MM.1S (cell line): ENCODE measurements at regions not wholly inside any gene's neighbourhood (a gene's known extent, or its start where the extent isn't known, plus 50 kb on each side); places are given as distances from the start of the nearest gene placed in this dataset.

Experiments
- DNase-seq: peaks from one replicate; pipeline ENCODE4 v3.0.0-alpha.2; 2015
- H2AFZ ChIP-seq: fragments of 300-600 bp; sonication (generic); 2 replicates; pipeline ENCODE4 v1.6.0; 2016; ENCODE audit warnings: antibody characterized with exemption, low read length
- H3F3A ChIP-seq: fragments of 300-600 bp; sonication (generic); 2 replicates; pipeline ENCODE4 v1.6.1; 2016; ENCODE audit warnings: mild to moderate bottlenecking, antibody characterized with exemption, low read length, moderate library complexity, mixed read lengths; ENCODE audit not compliant: insufficient read depth
- H3K27ac ChIP-seq: fragments of 300-600 bp; sonication (generic); 2 replicates; pipeline ENCODE4 v1.5.1; 2016; ENCODE audit warnings: mild to moderate bottlenecking, low read length
- H3K27me3 ChIP-seq: fragments of 300-600 bp; sonication (generic); replicated peaks from 2 replicates; pipeline ENCODE4 v1.6.0; 2016; ENCODE audit warnings: low read length; ENCODE audit not compliant: insufficient read depth
- H3K36me3 ChIP-seq: fragments of 300-600 bp; sonication (generic); replicated peaks from 2 replicates; pipeline ENCODE4 v1.6.1; 2016; ENCODE audit warnings: mild to moderate bottlenecking, low read length, mixed read lengths; ENCODE audit not compliant: insufficient read depth
- H3K4me1 ChIP-seq: fragments of 300-600 bp; sonication (generic); 2 replicates; pipeline ENCODE4 v1.6.1; 2016; ENCODE audit warnings: low read length, mixed read lengths
- H3K4me2 ChIP-seq: fragments of 300-600 bp; sonication (generic); 2 replicates; pipeline ENCODE4 v1.6.0; 2016; ENCODE audit warnings: low read depth, low read length
- H3K4me3 ChIP-seq: fragments of 300-600 bp; sonication (generic); 2 replicates; pipeline ENCODE4 v1.5.1; 2016; ENCODE audit warnings: low read length, mixed read lengths
- H3K79me2 ChIP-seq: fragments of 300-600 bp; sonication (generic); 2 replicates; pipeline ENCODE4 v1.6.1; 2016; ENCODE audit warnings: mixed run types, low read length, mixed read lengths
- H3K9ac ChIP-seq: fragments of 300-600 bp; sonication (generic); 2 replicates; pipeline ENCODE4 v1.6.1; 2016; ENCODE audit warnings: low read length, mixed read lengths
- H3K9me2 ChIP-seq: fragments of 300-600 bp; sonication (generic); replicated peaks from 2 replicates; pipeline ENCODE4 v1.6.1; 2016; ENCODE audit warnings: mild to moderate bottlenecking, low read length, mixed read lengths; ENCODE audit not compliant: insufficient read depth
- H3K9me3 ChIP-seq: fragments of 300-600 bp; sonication (generic); replicated peaks from 2 replicates; pipeline ENCODE4 v1.6.1; 2016; ENCODE audit warnings: mild to moderate bottlenecking, low read length, mixed read lengths; ENCODE audit not compliant: insufficient read depth
- H4K20me1 ChIP-seq: fragments of 300-600 bp; sonication (generic); 2 replicates; pipeline ENCODE4 v1.6.1; 2016; ENCODE audit warnings: mild to moderate bottlenecking, low read length, moderate library complexity, mixed read lengths; ENCODE audit not compliant: insufficient read depth
- EZH2 ChIP-seq: fragments of 300-600 bp; sonication (generic); optimal IDR thresholded peaks from 2 replicates; pipeline ENCODE3; 2017; ENCODE audit warnings: low read depth, mild to moderate bottlenecking, antibody characterized with exemption, low read length, mixed read lengths
- EZH2phosphoT487 ChIP-seq: fragments of 300-600 bp; sonication (generic); IDR thresholded peaks from 2 replicates; pipeline ENCODE4 v1.6.1; 2018; ENCODE audit warnings: antibody characterized with exemption, low read length
- TF ChIP-seq, protein P1 (sequence below): fragments of 300-600 bp; sonication (generic); IDR thresholded peaks from 2 replicates; pipeline ENCODE4 v1.5.1; 2016; ENCODE audit warnings: antibody characterized with exemption, low read length, mixed read lengths

DNA sequence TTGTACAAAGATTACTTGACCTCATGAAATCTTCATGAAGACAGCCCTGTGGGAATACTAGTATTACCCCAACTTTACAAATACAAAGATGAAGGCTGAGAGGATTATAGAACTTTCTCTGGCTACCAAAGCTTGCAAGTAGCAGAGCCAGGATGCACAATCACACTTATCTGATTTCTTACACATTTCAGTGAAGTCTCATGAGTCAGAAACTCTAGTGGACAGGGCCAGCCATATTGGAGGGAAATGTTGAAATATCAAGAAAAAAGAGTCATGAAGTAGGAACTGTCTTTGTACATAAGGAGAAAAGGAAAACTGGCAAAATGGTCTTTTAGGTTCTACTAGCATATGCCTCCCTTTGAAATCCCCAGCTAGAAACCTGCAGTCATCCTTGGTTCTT lies 369.6 kb upstream of the WWC1 start:
- no peak overlapping the region for H3K9ac ChIP-seq
- TF ChIP-seq EZH2 (no peak), EZH2phosphoT487 (no peak)
- TF ChIP-seq, protein P1, sequence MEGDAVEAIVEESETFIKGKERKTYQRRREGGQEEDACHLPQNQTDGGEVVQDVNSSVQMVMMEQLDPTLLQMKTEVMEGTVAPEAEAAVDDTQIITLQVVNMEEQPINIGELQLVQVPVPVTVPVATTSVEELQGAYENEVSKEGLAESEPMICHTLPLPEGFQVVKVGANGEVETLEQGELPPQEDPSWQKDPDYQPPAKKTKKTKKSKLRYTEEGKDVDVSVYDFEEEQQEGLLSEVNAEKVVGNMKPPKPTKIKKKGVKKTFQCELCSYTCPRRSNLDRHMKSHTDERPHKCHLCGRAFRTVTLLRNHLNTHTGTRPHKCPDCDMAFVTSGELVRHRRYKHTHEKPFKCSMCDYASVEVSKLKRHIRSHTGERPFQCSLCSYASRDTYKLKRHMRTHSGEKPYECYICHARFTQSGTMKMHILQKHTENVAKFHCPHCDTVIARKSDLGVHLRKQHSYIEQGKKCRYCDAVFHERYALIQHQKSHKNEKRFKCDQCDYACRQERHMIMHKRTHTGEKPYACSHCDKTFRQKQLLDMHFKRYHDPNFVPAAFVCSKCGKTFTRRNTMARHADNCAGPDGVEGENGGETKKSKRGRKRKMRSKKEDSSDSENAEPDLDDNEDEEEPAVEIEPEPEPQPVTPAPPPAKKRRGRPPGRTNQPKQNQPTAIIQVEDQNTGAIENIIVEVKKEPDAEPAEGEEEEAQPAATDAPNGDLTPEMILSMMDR = no peak
- no peaks in the 10 kb centered on the region for H3F3A ChIP-seq
- no peak overlapping the region for H2AFZ ChIP-seq
- H3K36me3 ChIP-seq = no peaks in the 10 kb centered on the region
- no peaks in the 10 kb centered on the region for H3K79me2 ChIP-seq
- no peak overlapping the region for H3K4me2 ChIP-seq
- no peaks in the 10 kb centered on the region for H4K20me1 ChIP-seq
- no peak overlapping the region for H3K27ac ChIP-seq
- no peaks in the 10 kb centered on the region for H3K9me2 ChIP-seq
- H3K4me3 ChIP-seq = no peak overlapping the region
- no peak for DNase-seq
- no peaks in the 10 kb centered on the region for H3K9me3 ChIP-seq
- H3K4me1 ChIP-seq = no peaks in the 10 kb centered on the region
- H3K27me3 ChIP-seq = no peaks in the 10 kb centered on the region

DNA sequence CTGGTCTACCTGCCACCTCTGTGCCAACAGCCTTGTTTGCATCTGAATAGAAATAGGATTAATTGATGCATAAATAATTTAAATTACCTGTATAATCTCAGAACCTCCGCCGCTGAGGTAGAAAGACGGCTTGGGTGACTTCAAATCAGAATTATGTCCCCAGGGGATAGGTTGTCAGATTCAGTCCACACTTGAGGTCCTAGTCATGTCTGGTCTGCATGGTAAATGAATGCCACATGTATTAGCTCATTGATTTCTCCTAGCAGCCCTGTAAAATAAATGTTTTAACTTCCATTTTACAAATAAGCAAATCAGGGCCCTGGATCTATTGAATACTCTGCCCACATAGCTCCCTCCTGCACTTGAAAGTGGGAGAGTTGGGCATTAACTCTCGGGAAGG lies 368.0 kb upstream of the WWC1 start:
- Histone ChIP-seq H3F3A (no peaks in the 10 kb centered on the region), H3K27ac (no peak overlapping the region), H3K4me3 (no peak overlapping the region), H3K79me2 (no peaks in the 10 kb centered on the region), H3K9ac (no peak overlapping the region), H3K36me3 (no peaks in the 10 kb centered on the region), H3K9me3 (no peaks in the 10 kb centered on the region), H3K4me1 (no peaks in the 10 kb centered on the region), H2AFZ (no peak overlapping the region), H3K4me2 (no peak overlapping the region), H4K20me1 (no peaks in the 10 kb centered on the region), H3K9me2 (no peaks in the 10 kb centered on the region), H3K27me3 (no peaks in the 10 kb centered on the region)
- TF ChIP-seq EZH2 = no peak
- TF ChIP-seq, protein P1 = no peak
- TF ChIP-seq EZH2phosphoT487 = no peak
- no peak for DNase-seq

DNA sequence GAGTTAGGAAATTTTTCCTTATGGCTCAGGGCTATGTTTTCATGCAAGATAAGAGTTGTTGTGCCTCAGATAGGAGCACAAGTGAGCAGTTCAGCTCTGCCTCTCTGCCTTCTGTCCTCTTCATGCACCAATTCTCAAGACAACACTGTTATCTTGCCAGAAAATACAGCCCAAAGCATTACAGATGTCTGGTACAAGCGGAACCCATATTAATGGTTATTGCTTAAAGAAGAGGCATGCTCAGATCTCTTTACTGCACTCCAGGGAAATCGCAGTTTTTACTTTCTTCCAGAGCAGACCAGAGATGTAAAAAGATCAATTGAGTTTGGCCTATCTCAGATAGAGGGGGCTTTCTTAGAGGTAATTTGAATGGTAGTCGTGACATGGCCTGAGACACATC lies 361.6 kb upstream of the WWC1 start:
- no peaks in the 10 kb centered on the region for H3K36me3 ChIP-seq
- H3K27me3 ChIP-seq = no peaks in the 10 kb centered on the region
- H3K4me1 ChIP-seq = no peaks in the 10 kb centered on the region
- no peak for TF ChIP-seq EZH2
- no peak overlapping the region for H3K4me2 ChIP-seq
- H3K79me2 ChIP-seq = no peaks in the 10 kb centered on the region
- no peak overlapping the region for H3K4me3 ChIP-seq
- H4K20me1 ChIP-seq = no peaks in the 10 kb centered on the region
- H3K9me2 ChIP-seq = no peaks in the 10 kb centered on the region
- H3F3A ChIP-seq = no peaks in the 10 kb centered on the region
- H3K9me3 ChIP-seq = no peaks in the 10 kb centered on the region
- no peak overlapping the region for H2AFZ ChIP-seq
- H3K27ac ChIP-seq = no peak overlapping the region
- no peak overlapping the region for H3K9ac ChIP-seq
- no peak for DNase-seq

DNA sequence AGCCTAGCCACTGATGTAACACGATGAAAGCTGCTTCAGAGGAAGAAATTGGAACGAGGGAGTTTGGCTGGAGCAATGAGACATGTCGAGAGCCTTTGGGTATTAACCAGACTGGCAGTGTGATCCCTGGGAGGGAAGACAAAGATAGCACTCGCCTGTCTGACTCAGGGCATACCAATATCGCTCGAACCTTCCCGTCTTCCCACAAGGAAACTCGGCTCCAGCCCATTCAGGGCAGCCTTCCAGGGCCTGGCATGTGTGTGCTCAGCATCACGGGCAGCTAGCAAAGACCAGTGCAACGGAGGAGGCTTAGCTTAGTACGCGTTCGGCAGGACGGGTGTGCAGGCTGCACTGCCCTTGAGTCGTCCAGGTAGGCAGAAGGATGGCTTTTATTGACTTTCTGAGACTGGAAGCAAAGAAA lies 356.9 kb upstream of the WWC1 start:
- Histone ChIP-seq H3K36me3 (no peaks in the 10 kb centered on the region), H3K4me1 (peaks cover 9% of the 10 kb centered on the region; the same call in 1 of the 2 replicates), H3F3A (no peaks in the 10 kb centered on the region), H3K27me3 (no peaks in the 10 kb centered on the region), H3K27ac (no peak overlapping the region), H3K79me2 (no peaks in the 10 kb centered on the region), H3K4me2 (no peak overlapping the region), H2AFZ (no peak overlapping the region), H4K20me1 (no peaks in the 10 kb centered on the region), H3K9me2 (no peaks in the 10 kb centered on the region), H3K4me3 (no peak overlapping the region), H3K9me3 (no peaks in the 10 kb centered on the region), H3K9ac (no peak overlapping the region)
- DNase-seq = no peak
- TF ChIP-seq, protein P1 = no peak
- TF ChIP-seq EZH2phosphoT487 = no peak
- no peak for TF ChIP-seq EZH2
